SK-N-SH (cell line): ENCODE measurements at regions not wholly inside any gene's neighbourhood (a gene's known extent, or its start where the extent isn't known, plus 50 kb on each side); places are given as distances from the start of the nearest gene placed in this dataset.

ENCODE experiments used
- EP300 ChIP-seq, 2 experiments: IDR thresholded peaks; 2 replicates each; pipeline versions ENCODE4 v1.4.0 to v1.6.1; 2012; ENCODE audit warnings: borderline replicate concordance in 1 of 2, low read depth in 1 of 2, low read length in 1 of 2
- FOXJ3 ChIP-seq: sonication (generic); formaldehyde crosslinking; IDR thresholded peaks from 2 replicates; pipeline ENCODE4 v1.5.1; 2020; ENCODE audit warnings: mild to moderate bottlenecking, missing genetic modification reagents
- NRF1 ChIP-seq: IDR thresholded peaks from 2 replicates; pipeline ENCODE4 v1.6.1; 2012; ENCODE audit warnings: low read depth, mild to moderate bottlenecking, low read length
- POLR2AphosphoS5 ChIP-seq: IDR thresholded peaks from 2 replicates; pipeline ENCODE4 v1.6.1; 2012; ENCODE audit warnings: low read depth, low read length
- RAD21 ChIP-seq: IDR thresholded peaks from 2 replicates; pipeline ENCODE4 v1.6.1; 2012; ENCODE audit warnings: mild to moderate bottlenecking, low read length
- RFX5 ChIP-seq: IDR thresholded peaks from 2 replicates; pipeline ENCODE4 v1.6.1; 2012; ENCODE audit warnings: mild to moderate bottlenecking, improper control_type of control experiment, low read length
- USF2 ChIP-seq: fragments of 150-350 bp; IDR thresholded peaks from 2 replicates; pipeline ENCODE4 v1.6.1; 2017; ENCODE audit warnings: antibody characterized with exemption, low read length, low read depth, borderline replicate concordance
- TF ChIP-seq, protein P1 (sequence below): fragments of 200-600 bp; sonication (generic); IDR thresholded peaks from 2 replicates; pipeline ENCODE4 v1.6.1; 2017; ENCODE audit warnings: antibody characterized with exemption, mild to moderate bottlenecking, moderate library complexity
- TF ChIP-seq, protein P2 (sequence below): IDR thresholded peaks from 2 replicates; pipeline ENCODE4 v1.6.1; 2012; ENCODE audit warnings: mild to moderate bottlenecking, low read depth, low read length, moderate library complexity
- TF ChIP-seq, protein P3 (sequence below): IDR thresholded peaks from 2 replicates; pipeline ENCODE4 v1.4.0; 2012; ENCODE audit warnings: low read depth

GRCh38 chr4:163732473-163732872, 238.0 kb downstream of the TMA16 start:
- no peak for TF ChIP-seq RAD21
- TF ChIP-seq, protein P1, sequence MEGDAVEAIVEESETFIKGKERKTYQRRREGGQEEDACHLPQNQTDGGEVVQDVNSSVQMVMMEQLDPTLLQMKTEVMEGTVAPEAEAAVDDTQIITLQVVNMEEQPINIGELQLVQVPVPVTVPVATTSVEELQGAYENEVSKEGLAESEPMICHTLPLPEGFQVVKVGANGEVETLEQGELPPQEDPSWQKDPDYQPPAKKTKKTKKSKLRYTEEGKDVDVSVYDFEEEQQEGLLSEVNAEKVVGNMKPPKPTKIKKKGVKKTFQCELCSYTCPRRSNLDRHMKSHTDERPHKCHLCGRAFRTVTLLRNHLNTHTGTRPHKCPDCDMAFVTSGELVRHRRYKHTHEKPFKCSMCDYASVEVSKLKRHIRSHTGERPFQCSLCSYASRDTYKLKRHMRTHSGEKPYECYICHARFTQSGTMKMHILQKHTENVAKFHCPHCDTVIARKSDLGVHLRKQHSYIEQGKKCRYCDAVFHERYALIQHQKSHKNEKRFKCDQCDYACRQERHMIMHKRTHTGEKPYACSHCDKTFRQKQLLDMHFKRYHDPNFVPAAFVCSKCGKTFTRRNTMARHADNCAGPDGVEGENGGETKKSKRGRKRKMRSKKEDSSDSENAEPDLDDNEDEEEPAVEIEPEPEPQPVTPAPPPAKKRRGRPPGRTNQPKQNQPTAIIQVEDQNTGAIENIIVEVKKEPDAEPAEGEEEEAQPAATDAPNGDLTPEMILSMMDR, result no peak
- TF ChIP-seq NRF1, result no peak
- no peak for TF ChIP-seq RFX5
- TF ChIP-seq, protein P2, sequence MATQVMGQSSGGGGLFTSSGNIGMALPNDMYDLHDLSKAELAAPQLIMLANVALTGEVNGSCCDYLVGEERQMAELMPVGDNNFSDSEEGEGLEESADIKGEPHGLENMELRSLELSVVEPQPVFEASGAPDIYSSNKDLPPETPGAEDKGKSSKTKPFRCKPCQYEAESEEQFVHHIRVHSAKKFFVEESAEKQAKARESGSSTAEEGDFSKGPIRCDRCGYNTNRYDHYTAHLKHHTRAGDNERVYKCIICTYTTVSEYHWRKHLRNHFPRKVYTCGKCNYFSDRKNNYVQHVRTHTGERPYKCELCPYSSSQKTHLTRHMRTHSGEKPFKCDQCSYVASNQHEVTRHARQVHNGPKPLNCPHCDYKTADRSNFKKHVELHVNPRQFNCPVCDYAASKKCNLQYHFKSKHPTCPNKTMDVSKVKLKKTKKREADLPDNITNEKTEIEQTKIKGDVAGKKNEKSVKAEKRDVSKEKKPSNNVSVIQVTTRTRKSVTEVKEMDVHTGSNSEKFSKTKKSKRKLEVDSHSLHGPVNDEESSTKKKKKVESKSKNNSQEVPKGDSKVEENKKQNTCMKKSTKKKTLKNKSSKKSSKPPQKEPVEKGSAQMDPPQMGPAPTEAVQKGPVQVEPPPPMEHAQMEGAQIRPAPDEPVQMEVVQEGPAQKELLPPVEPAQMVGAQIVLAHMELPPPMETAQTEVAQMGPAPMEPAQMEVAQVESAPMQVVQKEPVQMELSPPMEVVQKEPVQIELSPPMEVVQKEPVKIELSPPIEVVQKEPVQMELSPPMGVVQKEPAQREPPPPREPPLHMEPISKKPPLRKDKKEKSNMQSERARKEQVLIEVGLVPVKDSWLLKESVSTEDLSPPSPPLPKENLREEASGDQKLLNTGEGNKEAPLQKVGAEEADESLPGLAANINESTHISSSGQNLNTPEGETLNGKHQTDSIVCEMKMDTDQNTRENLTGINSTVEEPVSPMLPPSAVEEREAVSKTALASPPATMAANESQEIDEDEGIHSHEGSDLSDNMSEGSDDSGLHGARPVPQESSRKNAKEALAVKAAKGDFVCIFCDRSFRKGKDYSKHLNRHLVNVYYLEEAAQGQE, result no peak
- TF ChIP-seq POLR2AphosphoS5, result no peak
- TF ChIP-seq, protein P3, sequence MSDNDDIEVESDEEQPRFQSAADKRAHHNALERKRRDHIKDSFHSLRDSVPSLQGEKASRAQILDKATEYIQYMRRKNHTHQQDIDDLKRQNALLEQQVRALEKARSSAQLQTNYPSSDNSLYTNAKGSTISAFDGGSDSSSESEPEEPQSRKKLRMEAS, result no peak
- no peak for TF ChIP-seq EP300 (IDR thresholded peaks at IDR 0.05; ENCODE audit: borderline replicate concordance in 1 of 2, low read depth in 1 of 2, low read length in 1 of 2)
- TF ChIP-seq FOXJ3 (CRISPR knock-in tag), result no peak
- no peak for TF ChIP-seq USF2
